Kidney epithelial cell (primary cell): ENCODE measurements at regions not wholly inside any gene's neighbourhood (a gene's known extent, or its start where the extent isn't known, plus 50 kb on each side); places are given as distances from the start of the nearest gene placed in this dataset.
A peak's percentile ranks its signal among the peaks of the same experiment; 100 is the strongest.
"Not testable (repeated sequence)": the region's sequence is repeated elsewhere in the genome, so short reads cannot be mapped to it uniquely, and the experiment has no call there.

Experiments
- DNase-seq: peaks from one replicate; pipeline ENCODE4 v3.0.0-alpha.2; 2010; ENCODE audit warnings: low read depth
- H3K27me3 ChIP-seq: 2 replicates; pipeline ENCODE4 v1.6.0; 2011; ENCODE audit warnings: low read length; ENCODE audit not compliant: control insufficient read depth, insufficient read depth
- H3K36me3 ChIP-seq: 2 replicates; pipeline ENCODE4 v1.5.1; 2011; ENCODE audit warnings: low read length; ENCODE audit not compliant: control insufficient read depth, insufficient read depth
- H3K4me3 ChIP-seq: 2 replicates; pipeline ENCODE4 v1.5.1; 2011; ENCODE audit warnings: low read depth, mild to moderate bottlenecking, control low read depth, low read length
- TF ChIP-seq, protein P1 (sequence below): IDR thresholded peaks from 2 replicates; pipeline ENCODE4 v1.5.1; 2011; ENCODE audit warnings: mild to moderate bottlenecking, moderate library complexity, low read length, control low read depth, inconsistent platforms; ENCODE audit not compliant: insufficient read depth, poor library complexity, severe bottlenecking

DNA sequence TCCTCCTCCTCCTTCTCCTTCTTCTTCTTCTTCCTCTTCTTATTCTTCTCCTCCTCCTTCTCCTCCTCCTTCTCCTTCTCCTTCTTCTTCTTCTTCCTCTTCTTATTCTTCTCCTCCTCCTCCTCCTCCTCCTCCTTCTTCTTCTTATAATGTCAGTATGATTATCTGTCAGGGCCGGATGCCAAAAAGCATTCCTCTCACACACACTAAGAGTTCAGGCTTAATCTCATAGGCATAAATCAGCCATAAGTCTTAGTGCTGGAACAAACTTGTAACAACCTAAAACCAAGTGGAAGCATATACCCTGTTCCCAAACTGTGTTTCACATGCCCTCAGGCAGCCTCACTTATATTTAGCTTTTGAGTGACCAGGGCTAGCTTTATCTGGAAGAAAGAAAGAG, 240.3 kb downstream of the LMX1A start:
- peaks cover 10% of the 10 kb centered on the region for H3K27me3 ChIP-seq
- TF ChIP-seq, protein P1, sequence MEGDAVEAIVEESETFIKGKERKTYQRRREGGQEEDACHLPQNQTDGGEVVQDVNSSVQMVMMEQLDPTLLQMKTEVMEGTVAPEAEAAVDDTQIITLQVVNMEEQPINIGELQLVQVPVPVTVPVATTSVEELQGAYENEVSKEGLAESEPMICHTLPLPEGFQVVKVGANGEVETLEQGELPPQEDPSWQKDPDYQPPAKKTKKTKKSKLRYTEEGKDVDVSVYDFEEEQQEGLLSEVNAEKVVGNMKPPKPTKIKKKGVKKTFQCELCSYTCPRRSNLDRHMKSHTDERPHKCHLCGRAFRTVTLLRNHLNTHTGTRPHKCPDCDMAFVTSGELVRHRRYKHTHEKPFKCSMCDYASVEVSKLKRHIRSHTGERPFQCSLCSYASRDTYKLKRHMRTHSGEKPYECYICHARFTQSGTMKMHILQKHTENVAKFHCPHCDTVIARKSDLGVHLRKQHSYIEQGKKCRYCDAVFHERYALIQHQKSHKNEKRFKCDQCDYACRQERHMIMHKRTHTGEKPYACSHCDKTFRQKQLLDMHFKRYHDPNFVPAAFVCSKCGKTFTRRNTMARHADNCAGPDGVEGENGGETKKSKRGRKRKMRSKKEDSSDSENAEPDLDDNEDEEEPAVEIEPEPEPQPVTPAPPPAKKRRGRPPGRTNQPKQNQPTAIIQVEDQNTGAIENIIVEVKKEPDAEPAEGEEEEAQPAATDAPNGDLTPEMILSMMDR, result no peak
- DNase-seq, result no peak
- no peaks in the 10 kb centered on the region for H3K36me3 ChIP-seq
- no peak overlapping the region for H3K4me3 ChIP-seq

DNA sequence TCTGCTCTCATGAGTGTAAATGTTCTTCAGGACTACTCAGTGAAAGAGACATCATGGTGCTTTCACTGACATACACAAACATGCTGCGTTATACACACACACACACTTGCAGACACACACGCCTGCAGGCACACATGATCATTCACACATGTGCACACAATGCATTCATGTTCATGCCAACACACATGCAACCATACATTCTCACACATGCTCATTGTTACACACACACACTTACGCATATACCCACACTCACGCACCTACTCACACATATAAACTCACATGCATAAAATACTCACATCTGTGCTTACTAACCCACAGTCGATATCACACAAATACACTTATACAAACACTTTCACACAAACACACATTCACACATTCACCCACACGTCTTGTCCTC, 241.6 kb downstream of the LMX1A start:
- no peak for DNase-seq
- H3K27me3 ChIP-seq, result peaks cover 10% of the 10 kb centered on the region
- H3K36me3 ChIP-seq, result no peaks in the 10 kb centered on the region
- H3K4me3 ChIP-seq, result no peak overlapping the region
- TF ChIP-seq, protein P1, result no peak

DNA sequence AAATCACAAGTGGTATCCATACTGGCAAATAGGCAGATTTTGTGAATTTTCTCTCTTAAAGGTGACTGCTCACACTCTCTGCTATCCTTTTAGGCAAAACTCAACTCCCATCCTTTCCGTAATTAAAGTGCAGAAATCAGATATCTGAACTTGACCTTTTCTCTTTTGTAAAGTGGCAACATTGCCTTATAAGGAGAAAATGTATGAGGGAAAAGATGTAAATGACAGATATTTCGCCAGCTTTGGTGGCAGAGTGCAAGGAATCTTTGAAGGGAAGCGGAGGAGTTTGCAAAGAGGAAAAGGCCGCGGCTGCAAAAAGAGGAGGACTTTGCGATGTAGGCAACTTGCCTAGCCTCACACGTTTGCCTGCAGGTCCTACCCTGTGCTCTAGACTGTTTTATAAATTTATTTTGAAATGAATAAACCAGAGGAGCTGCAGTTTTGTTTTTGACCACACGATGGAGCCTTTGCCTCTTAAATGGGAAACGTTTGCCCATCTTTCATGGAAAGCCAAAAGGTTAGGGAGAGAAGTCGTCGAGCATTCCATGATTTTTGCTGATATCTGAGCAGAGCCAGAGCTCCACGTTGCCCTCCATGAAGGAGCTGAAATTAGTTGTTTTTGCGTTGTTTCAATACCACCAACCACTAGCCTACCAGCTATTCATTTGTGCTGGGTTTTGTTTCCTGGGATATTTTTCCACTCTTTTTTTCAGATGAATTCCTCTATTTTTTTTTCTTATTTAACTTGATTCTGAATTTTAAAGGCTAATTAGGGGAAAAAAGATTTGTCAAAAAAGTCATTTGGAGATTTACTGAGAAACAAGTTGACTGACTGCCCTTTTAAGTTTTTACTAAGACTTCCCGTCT, 242.3 kb downstream of the LMX1A start:
- no peak overlapping the region for H3K4me3 ChIP-seq
- peaks cover 10% of the 10 kb centered on the region for H3K27me3 ChIP-seq
- no peak for DNase-seq
- TF ChIP-seq, protein P1, result peak; percentile 74
- H3K36me3 ChIP-seq, result no peaks in the 10 kb centered on the region

DNA sequence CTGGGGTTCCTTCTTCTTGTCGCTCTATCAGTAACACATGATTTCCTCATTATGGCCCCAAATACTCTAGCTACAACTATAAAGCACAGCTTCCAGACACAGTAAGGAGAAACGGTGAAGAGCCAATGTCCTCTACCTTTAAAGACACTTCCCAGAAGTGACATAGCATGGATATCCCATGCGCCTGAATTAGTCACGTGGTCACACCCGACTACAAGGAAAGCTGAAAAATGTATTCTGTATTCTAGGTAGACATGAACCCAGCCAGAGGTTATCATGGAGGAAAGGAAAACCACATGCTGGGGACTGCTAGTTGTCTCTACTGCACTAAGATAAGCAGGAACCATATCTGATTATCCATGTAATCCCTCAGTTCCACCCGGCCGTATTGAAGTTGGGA, 244.3 kb downstream of the LMX1A start:
- DNase-seq, result no peak
- Histone ChIP-seq H3K4me3 (no peak overlapping the region), H3K36me3 (no peaks in the 10 kb centered on the region), H3K27me3 (peaks cover 3% of the 10 kb centered on the region)
- TF ChIP-seq, protein P1, result no peak

DNA sequence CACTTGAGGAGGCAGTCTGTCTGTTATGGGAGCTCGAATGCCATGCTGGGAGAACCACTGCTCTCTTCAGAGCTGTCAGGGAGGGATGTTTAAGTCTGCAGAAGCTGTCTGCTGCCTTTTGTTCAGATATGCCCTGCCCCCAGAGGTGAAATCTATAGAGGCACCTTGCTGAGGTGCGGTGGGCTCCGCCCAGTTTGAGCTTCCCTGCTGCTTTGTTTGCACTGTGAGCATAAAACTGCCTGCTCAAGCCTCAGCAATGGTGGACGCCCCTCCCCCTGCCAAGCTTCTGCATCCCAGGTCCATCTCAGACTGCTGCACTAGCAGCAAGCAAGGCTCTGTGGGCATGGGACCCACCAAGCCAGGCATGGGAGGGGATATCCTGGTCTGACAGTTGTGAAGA, 247.5 kb downstream of the LMX1A start:
- DNase-seq, result no peak
- no peaks in the 10 kb centered on the region for H3K27me3 ChIP-seq
- no peak overlapping the region for H3K4me3 ChIP-seq
- TF ChIP-seq, protein P1, result no peak
- H3K36me3 ChIP-seq, result no peaks in the 10 kb centered on the region

DNA sequence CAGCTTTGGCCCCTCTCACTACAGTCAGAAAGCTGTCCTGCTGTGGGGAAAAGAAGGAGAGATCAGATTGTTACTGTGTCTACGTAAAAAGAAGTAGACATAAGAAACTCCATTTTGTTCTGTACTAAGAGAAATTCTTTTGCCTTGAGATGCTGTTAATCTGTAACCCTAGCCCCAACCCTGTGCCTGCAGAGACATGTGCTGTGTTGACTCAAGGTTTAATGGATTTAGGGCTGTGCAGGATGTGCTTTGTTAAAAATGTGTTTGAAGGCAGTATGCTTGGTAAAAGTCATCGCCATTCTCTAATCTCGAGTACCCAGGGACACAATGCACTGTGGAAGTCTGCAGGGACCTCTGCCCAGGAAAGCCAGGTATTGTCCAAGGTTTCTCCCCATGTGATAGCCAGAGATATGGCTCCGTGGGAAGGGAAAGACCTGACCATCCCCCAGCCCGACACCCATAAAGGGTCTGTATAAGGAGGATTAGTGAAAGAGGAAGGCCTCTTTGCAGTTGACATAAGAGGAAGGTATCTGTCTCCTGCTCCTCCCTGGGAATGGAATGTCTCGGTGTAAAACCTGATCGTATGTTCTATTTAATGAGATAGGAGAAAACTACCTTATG, 263.9 kb downstream of the LMX1A start:
- not testable (repeated sequence) for H3K4me3 ChIP-seq, H3K27me3 ChIP-seq, DNase-seq, H3K36me3 ChIP-seq
